ENCODE measurements at regions not wholly inside any gene's neighbourhood (a gene's known extent, or its start where the extent isn't known, plus 50 kb on each side); places are given as distances from the start of the nearest gene placed in this dataset.

DNA sequence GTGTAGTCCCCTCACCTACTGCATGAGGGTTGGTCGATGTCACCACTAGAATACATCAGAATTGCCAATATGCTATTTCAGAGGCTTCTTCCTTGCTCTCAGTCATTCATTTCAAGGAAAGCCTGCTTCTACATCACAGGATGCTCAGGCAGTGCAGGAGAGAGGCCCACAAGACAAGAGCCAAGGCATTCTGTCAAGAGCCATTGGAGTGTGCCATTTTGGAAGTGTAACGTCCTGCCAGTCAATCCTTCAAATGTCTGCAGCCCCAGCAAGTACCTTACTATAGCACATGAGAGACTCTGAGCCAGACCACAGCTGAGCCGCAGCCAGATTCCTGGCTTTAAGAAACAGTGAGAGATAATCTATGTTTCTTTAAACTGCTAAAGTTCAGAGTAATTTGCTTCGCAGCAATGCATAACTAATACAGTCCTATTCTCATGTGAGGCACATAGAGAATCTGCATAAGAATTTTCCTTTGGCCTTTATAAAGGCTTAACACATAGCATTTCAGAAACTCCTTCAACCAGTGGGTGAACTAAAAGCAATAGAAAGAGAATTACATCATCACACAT, 166.5 kb upstream of the GNAI1 start:
- TF ChIP-seq CTCF (IDR thresholded peaks at IDR 0.05) (no peak), POLR2A (IDR thresholded peaks at IDR 0.05) (no peak)
